DMS153 treated with DMSO at 0.1 percent for 48 hours (cell line): ENCODE measurements at regions not wholly inside any gene's neighbourhood (a gene's known extent, or its start where the extent isn't known, plus 50 kb on each side); places are given as distances from the start of the nearest gene placed in this dataset.
"Not testable (repeated sequence)": the region's sequence is repeated elsewhere in the genome, so short reads cannot be mapped to it uniquely, and the experiment has no call there.

Source experiments
- DNase-seq: peaks from one replicate; lab custom pipeline; 2025; ENCODE audit not compliant: unreplicated experiment; lab: John Stamatoyannopoulos, UW

DNA sequence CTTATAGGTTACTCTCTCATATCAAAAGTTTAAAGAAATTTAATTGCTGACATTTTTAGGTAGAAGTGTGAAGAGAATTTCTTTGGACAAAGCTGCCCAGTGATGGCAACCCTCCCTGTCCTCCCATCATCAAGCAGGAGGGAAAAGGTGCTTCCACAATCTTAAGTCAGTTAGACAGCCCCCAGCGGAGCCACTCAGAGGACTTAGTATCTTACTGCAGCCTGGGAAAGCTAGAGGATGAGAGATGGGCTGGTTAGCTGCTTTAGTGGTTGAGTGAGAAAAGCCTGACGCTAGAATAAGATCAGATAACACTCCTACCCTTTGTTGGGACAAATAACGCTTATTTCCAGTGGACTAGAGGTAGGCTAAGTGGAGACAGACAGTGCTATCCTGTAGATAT, 227.1 kb downstream of the RFPL4B start:
- DNase-seq, result no peak

DNA sequence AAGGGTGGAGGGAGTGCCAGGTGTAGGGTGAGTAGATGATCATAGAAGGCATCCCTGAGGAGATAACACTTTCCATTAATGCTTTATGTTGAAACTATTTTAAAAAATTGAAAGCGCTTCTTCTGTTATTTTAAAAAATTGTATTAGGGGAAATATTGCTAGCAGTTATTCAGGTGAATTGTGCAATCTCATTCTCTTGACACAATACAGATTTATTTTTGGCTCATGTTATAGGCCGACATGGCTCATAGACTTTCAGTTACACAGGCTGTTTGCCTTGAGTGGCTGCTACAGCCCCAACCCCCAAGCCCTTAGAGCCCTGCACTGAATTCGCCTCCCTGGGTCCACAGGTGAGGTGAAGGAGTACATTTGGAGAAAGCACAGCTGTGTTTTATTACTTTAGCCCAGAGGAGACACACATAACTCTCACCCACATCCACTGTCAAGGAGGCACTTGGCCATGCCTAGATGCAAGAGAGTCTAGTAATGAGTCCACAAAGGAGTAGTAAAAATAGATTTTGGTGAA, 228.2 kb downstream of the RFPL4B start:
- no peak for DNase-seq

DNA sequence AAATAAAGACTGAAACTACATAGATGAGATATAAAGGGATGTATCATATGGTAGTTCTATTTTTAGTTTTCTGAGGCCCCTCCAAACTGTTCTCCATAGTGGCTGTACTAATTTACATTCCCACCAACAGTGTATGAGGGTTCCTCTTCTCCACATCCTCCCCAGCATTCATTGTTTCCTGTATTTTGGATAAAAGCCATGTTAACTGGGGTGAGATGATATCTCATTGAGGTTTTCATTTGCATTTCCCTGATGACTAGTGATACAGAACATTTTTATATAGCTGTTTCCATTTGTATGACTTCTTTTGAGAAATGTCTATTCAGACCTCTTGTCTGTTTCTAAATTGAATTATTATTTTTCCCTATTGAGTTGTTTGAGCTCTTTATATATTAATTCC, 229.3 kb downstream of the RFPL4B start:
- no peak for DNase-seq

DNA sequence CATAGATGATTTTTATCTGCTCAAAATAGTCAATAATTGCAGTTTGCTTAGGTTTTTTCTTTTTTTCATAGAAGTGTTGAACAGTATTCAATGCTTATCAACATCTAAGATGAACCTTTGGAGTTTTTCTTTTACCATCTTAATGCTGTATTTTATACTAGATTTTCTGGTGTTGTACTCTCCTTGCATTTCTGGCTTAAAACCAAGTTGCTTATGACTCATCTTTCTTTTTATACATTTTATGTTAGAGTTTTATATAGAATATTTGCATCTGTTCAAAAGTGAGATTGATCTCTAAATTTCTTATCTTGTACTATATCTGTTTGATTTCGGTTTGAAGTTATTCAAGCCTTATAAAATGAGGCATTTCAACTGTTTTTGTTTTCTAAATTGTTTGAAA, 232.5 kb downstream of the RFPL4B start:
- no peak for DNase-seq

DNA sequence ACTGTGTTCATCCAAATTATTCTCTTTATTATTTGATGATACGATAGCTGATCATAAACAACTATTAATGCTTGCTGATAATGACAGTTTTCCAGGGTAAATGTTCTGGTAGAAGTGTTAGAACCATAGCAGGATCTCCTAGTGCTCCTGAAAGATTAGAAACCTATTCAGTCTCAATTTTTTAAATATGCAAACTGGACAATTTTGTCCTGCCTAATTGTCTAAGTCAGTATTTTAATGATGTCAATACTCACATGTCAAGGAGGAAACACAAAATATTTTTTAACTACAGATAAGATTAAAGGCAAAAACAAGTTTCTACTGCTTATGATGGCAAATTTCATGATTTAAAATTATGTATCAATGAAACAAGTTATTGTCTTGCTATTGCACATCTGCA, 233.9 kb downstream of the RFPL4B start:
- no peak for DNase-seq

DNA sequence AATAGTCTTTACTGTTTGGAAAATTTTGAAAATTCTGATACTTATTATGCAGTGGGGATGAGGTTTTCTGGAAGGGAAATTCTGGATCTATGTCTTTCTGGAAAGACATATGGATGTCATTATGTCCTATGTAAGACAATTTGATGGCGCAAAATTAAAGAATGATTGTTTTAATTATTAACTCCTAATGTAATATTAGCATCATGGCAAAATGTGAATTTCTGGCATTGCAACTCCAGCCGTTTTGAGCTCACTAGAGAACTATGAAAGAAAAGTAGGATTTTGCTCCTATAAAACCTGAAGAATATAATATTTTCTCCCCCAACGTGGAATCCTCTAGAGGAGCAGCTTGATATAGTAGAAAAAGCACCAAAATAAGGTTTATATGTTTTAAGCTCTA, 243.2 kb downstream of the RFPL4B start:
- no peak for DNase-seq

DNA sequence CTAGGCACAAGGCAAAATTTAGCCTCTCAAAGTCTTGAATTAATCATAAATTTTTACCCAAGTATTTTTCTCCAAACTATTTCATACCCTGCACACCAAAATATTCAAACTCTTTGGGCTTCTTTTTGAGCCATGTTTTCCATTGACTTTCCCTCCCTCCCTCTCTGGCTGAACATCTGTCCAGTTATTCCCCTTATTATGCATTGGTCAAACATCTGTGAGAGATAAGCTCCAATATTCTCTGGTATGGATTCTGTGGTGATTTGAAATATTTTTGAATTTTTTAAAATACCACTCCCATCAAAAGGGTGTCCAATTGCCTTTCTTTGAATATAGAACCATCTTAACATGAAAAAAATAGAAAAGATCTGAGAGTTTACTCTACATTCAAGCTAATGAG, 244.2 kb downstream of the RFPL4B start:
- no peak for DNase-seq

DNA sequence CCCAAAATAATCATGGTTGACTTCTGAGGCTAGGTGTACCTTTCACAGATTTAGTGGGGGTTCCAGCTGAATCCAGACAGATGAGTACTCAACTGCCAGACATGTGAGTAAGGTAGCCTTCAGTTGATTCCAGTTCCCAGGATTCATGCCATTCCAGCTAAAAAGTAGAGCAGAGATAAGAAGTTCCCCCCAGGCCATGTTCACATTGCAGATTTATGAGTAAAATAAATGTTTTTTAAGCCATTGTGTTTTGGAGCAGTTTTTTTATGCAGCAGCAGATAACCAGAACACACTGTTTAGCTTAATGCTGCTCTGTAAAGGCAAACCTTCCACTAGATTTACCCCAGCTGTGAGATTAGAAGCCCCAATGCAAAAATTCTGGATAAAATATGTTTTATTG, 245.0 kb downstream of the RFPL4B start:
- DNase-seq, result no peak

DNA sequence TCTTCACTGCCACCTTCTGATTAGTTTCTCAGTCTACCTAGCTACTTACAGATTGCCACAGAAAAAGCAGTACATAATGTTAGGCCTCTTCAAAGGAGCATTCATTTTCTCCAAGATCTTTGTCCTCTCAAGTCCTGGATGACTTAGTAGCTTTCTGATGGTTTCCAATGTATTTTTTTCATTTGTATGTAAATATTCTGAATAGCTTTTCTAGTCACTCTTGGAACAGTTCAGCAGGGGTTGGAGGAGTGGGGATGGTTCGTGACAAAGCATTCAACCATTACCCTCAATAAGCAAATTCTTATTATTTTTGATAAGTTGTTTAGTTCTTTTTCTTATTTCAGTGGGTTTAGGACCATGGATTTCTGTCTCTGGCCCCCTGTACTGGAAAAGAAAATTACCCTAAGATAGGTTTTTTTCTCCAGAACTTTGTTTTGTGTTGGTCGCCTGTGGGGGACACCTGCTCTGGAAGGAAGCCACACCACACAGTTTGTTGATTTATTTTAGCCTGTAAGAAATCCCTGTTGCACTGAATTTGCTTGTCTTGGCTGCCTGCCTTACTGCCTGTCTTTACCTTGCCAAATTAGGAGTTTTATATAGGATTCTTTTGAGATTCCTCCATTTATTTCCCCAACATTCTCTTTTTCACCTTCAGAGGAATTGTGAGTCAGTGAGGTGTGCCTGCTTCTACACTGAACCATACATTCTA, 247.9 kb downstream of the RFPL4B start:
- no peak for DNase-seq

DNA sequence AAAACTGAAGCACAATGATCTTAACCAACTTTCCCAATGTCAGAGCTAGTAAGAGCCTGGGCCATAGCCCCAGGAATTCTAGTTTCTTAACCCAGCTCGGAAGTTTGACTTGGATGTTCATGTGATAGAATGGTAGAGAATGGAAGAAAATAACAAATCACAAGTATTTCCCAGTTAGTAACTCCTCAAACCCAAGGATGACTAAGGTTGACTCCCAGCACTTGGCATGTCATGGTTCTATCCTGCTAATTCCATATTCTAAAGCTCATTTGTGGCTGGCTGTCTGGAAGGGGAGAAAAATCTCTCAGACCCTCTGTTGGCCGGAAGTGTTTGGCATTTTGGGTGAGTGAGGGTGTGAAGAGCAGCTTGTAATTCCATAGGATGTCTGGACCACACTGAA, 248.7 kb downstream of the RFPL4B start:
- no peak for DNase-seq

DNA sequence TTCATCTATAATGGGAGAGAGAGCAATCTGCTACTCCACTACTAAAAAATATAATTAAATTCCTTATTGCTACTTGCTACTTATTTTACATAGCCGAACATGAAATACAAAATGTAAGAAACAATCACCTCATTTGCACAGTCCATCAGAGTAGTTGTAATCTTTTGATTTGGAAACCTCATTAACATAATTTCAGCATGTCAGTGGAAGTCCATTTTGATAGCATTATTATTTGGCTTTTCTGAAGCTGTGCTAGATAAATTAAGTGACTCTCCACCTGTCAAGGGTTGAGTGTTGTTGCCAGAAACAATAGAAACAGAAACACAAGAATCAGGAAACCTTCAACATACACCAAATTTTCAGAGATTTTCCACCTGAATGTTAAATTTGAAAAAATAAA, 250.0 kb downstream of the RFPL4B start:
- DNase-seq, result no peak

DNA sequence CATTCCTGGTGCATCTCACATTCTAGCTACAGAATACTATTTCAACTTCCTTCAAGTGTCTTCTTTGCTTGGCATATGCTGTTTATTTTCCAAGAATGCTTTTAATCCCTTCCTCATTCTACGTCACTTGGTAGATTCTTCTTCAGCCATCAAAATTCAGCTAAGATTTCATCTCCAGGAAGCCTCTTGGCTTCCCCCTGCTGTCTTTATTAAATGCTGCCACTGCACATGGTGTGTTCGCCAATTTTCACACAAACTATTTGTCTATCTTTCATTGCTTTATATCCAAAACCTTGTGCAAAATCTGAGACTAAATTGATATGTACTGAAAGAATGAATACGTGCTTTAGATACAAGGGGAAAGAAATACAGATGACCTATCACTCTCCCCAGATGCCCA, 253.0 kb downstream of the RFPL4B start:
- DNase-seq, result no peak

DNA sequence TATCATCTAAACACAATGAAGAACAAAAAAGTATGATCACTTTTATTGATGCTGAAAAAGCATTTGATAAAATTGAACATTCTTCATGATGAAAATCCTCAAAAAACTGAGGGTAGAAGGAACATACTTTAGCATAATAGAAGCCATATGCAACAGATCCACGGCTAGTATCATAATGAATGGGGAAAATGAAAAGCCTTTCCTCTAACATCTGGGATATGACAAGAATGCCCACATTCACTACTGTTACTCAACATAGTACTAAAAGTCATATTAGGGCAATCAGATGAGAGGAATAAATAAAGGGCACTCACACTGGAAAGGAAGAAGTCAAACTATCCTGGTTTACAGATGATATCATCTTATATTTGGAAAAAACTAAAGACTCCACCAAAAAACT, 256.6 kb downstream of the RFPL4B start:
- no peak for DNase-seq

DNA sequence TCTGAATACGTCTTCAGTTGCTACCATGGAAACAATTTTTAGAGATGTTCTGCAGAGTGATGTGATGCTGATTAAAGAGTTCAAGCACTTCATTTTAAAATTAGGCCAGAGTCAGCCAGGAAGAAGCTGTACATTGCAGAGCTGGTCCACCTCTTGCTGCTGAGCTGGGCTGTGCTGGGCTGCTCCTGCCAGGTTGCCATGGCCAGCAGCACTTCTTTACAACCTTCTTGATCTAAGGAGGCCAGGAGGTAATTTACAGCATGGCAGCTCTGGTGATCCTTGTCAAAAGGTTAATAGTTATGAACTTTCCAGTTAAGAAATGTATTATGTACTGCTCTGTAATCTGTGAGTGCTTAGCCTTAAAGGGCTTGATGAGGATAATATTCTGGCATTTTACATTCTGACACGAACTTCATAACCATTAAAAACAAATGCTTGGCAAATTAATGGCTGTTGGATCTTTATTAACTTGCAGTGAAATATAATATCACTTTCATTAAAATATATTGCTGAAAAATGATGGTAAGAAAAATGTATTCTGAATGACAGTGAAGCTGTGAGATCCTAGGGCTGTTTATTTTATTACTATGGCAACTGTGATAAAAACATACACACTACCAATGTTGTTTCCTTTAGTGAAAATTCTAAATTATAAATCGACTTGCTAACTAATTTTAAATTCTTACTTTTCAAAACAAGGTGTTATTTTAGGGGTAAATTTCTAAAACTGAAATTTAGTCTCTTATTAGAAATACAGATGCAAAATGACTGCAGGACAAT, 259.7 kb downstream of the RFPL4B start:
- no peak for DNase-seq

DNA sequence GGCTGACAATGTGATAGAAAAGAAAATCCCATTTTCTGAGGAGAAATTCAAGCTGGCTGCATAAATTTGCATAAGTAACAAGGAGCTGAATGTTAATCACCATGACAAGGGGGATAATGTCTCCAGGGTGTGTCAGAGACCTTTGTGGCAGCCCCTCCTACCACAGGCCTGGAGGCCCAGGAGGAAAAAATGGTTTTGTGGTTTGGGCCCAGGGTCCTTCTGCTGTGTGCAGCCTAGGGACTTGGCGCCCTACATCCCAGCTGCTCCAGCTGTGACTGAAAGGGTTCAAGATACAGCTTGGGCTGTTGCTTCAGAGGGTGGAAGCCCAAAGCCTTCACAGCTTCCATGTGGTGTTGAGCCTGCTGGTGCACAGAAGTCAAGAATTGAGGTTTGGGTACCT, 261.8 kb downstream of the RFPL4B start:
- DNase-seq, result not testable (repeated sequence)

DNA sequence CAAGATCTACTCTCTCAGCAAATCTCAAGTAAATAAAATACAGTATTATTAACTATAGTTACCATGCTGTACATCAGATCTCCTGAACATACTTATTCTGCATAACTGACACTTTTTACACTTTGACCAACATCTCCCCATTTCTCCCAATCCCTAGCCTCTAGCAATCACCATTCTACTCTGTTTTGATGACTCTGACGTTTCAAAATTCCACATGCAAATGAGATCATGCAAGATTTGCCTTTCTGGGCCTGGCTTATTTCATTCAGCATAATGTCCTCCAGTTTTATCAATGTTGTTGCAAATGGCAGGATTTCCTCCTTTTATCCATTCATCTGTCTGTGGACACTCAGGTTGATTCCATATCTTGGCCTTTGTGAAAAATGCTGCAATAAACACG, 266.3 kb downstream of the RFPL4B start:
- DNase-seq, result no peak

DNA sequence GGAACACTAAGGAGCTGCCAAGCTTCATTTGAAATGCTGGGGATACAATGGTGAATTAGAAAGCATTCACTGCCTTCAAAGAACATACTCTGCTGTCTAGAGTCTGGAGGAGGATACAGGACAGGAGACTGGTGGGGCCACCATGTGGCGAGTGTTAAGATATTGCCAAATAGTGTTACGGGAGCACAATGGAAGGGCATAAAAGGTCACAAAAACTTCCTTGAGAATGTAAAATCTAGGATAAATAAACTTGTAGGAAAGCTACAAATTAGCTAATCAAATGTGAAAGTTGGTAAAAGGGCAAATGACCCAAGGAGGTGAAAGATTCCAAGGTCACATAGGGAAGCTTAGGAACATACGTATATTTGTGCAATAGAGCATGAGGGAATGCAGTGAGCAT, 271.7 kb downstream of the RFPL4B start:
- DNase-seq, result no peak

DNA sequence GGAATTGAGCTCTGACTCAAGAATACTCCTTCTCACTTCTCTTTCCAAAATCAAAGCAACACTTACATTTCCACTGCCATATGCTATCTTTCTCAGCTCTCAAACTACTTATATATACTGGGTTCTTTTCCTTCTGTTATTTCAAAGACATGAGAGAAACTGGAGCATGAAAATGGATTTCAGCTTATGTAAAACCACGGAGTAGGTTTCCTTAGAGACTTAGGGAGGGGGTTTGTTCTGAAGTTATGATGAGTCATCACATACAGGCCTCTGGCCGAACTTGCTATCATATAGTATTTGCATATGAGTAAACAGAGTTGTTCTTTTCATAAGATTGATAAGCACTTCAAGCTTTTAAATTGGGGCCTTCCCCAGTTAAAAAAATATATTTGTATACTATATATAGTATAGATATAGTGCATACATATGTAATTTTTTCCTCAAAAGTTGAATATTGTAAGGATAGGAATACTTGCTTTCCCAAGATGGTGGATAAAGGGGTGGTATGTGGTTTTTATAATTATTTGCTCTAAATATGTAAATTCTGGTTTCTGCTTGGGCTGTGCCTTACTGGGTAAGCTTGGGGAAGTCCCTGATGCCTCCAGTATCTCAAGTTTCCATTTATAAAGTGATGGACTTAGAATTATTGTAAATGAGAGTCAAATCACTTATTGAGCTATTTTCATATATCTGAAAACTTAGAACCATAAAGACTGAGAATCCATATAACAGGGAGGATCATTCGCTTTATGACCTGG, 273.9 kb downstream of the RFPL4B start:
- DNase-seq, result no peak

DNA sequence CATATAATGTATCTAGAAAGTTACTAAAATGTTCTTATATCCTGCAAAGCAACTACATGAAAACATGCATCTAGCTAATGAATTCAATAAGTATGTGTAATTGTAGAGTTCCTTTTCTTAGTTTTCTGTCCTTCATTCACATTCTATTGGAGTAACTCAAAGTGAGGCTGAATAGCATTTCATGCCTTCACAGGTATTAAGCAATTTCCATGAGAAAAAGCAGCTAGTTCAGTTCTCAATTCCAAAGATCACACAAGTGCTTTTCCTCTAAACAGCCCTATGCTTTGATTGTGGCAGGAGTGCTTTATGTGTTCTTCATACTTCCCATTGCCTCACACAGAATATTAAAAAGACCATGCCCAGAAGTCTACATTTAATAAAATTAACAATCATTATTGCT, 274.9 kb downstream of the RFPL4B start:
- no peak for DNase-seq

DNA sequence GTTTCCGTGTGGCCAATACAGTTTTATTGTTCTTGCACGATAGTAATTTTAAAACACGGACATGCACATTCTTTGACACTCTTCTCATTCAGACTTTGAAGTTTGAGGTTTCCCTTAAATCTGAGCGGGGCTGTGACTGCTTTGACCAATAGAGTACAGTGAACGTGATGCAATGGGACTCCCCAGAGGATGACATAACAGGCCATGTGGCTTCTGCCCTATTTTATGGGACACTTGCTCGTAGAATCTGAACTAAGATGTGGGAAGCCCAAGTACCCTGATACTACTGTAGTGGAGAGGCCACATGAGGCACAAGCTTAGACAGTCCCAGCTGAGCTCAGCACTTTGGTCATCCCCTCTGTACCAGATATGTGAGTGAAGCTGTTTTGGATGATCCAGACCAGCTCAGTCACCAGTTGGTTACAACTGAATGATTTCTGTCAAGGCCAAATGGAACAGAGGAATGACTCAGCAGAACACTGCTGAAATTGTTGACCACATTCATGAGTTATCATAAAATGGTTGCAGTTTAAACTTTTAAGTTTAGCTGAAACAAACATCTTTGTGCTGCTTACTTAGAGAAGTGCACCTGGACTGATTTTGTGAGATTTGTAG, 279.4 kb downstream of the RFPL4B start:
- no peak for DNase-seq

DNA sequence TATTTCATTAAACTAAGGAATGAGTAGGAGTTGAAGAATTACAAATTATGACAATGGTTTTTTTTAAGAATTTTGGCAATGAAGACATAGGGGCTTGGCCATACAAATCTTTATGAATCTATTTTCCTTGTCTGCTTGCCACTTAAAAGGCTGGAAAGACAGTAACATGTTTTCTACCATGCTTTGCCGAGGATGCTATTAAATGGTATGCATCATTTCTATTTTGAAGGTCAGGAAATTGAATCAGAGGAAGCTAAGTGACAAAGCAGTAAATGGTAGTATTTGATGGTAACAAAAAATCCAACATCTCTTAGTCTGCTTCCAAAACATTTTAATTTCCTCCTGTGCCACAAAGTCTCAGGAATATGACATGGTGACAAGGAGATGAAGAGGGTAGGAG, 287.2 kb downstream of the RFPL4B start:
- no peak for DNase-seq
